AG04450 (cell line): ENCODE measurements at regions not wholly inside any gene's neighbourhood (a gene's known extent, or its start where the extent isn't known, plus 50 kb on each side); places are given as distances from the start of the nearest gene placed in this dataset.

Experiments
- CTCF ChIA-PET: fragments of 300-600, 350-600 bp; formaldehyde crosslinking; extraction: SDS; loops from one replicate; lab custom pipeline; 2022; ENCODE audit warnings: antibody characterized with exemption, inconsistent platforms; lab: Charles Lee
- POLR2A ChIA-PET: fragments of 350-600 bp; formaldehyde crosslinking; extraction: SDS; loops from one replicate; lab custom pipeline; 2021; ENCODE audit warnings: antibody characterized with exemption, inconsistent platforms; lab: Yijun Ruan, JAX
- DNase-seq: peaks from one replicate; pipeline ENCODE4 v3.0.0-alpha.2; 2011; ENCODE audit warnings: low read depth, low spot score
- H3K27ac ChIP-seq: one replicate; pipeline ENCODE4 v1.5.1; 2012; ENCODE audit warnings: low read depth, low read length, control low read depth
- H3K27me3 ChIP-seq: one replicate; pipeline ENCODE4 v1.6.0; 2012; ENCODE audit warnings: low read length; ENCODE audit not compliant: control insufficient read depth, insufficient read depth
- H3K4me3 ChIP-seq: 2 replicates; pipeline ENCODE4 v1.5.1; 2011; ENCODE audit warnings: mild to moderate bottlenecking, low read depth, low read length, control low read depth
- H3K9me3 ChIP-seq: 2 replicates; pipeline ENCODE4 v1.5.1; 2012; ENCODE audit warnings: low read length; ENCODE audit not compliant: control insufficient read depth, insufficient read depth
- CTCF ChIP-seq: IDR thresholded peaks from 2 replicates; pipeline ENCODE4 v1.5.1; 2011; ENCODE audit warnings: low read depth, low read length, control low read depth, inconsistent platforms

DNA sequence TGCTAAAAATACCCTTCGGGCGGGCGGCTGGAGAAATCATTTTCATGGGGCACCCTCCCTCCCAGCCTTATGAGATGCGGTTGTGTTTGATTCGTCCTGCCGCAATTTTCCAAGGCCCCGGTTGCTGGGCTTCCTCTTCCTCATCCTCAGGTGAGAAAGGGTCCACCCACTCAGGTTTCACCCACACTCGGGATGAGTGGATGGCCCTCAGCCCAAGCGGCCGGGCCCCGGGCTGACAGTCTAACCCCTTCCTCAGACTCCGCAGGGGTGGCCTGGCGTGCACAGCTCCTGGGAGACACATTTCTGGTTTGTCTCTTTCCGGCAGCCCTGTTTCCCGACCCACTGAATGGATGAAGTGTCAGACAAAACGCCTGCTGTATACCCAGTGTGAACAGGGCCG lies 116.5 kb upstream of the LRPAP1 start:
- ChIA-PET POLR2A (no interaction called here), CTCF (no interaction called here)
- TF ChIP-seq CTCF, result no peak
- no peak for DNase-seq
- H3K27me3 ChIP-seq, result peaks cover 20% of the 10 kb centered on the region
- H3K27ac ChIP-seq, result no peak overlapping the region
- H3K4me3 ChIP-seq, result no peak overlapping the region
- no peaks in the 10 kb centered on the region; the same call in 1 of the 2 replicates for H3K9me3 ChIP-seq

DNA sequence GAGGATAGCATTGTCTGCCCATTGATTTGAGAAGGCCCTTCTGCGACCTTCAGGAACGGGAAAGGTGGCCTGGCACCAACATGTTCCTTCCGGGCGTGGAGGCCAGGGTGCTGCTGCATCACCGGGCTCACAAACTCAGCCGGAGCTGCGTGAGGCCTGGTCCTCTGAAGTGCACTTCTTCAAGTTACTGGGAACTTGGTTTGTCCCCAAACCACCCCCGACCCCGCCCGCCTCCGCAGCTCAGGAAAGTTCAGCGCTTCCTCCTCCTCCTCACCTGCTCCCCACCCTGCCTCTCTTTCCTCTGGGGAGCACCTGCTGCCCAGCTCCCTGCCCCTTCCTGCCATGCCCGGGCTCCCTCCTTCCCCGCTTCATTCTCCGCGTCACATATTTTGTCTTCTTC lies 116.0 kb upstream of the LRPAP1 start:
- Histone ChIP-seq H3K4me3 (no peak overlapping the region), H3K27me3 (peaks cover 17% of the 10 kb centered on the region), H3K9me3 (no peaks in the 10 kb centered on the region; the same call in 1 of the 2 replicates), H3K27ac (no peak overlapping the region)
- DNase-seq, result no peak
- ChIA-PET POLR2A (no interaction called here), CTCF (no interaction called here)
- TF ChIP-seq CTCF, result no peak

GRCh38 chr4:3647421-3647820 lies 115.2 kb upstream of the LRPAP1 start:
- Histone ChIP-seq H3K27me3 (peaks cover 15% of the 10 kb centered on the region), H3K4me3 (no peak overlapping the region), H3K27ac (no peak overlapping the region), H3K9me3 (no peaks in the 10 kb centered on the region; the same call in 1 of the 2 replicates)
- POLR2A ChIA-PET, result no interaction called here
- CTCF ChIA-PET, result no interaction called here
- TF ChIP-seq CTCF, result no peak
- DNase-seq, result no peak

GRCh38 chr4:3645711-3646679 lies 113.8 kb upstream of the LRPAP1 start:
- H3K27ac ChIP-seq, result no peak overlapping the region
- H3K4me3 ChIP-seq, result no peak overlapping the region
- H3K9me3 ChIP-seq, result no peaks in the 10 kb centered on the region; the same call in 1 of the 2 replicates
- peaks cover 14% of the 10 kb centered on the region for H3K27me3 ChIP-seq
- CTCF ChIA-PET, result no interaction called here
- POLR2A ChIA-PET, result no interaction called here
- no peak for TF ChIP-seq CTCF
- DNase-seq, result no peak
